SK-N-MC (cell line): ENCODE measurements at regions not wholly inside any gene's neighbourhood (a gene's known extent, or its start where the extent isn't known, plus 50 kb on each side); places are given as distances from the start of the nearest gene placed in this dataset.

Experiments used
- EZH2 ChIP-seq: fragments of 200-600 bp; sonication (generic); IDR thresholded peaks from one replicate; pipeline ENCODE4 v1.6.1; 2017; ENCODE audit warnings: antibody characterized with exemption
- POLR2AphosphoS5 ChIP-seq: IDR thresholded peaks from 2 replicates; pipeline ENCODE4 v1.6.1; 2012; ENCODE audit warnings: mild to moderate bottlenecking, low read depth, low read length, borderline replicate concordance

DNA sequence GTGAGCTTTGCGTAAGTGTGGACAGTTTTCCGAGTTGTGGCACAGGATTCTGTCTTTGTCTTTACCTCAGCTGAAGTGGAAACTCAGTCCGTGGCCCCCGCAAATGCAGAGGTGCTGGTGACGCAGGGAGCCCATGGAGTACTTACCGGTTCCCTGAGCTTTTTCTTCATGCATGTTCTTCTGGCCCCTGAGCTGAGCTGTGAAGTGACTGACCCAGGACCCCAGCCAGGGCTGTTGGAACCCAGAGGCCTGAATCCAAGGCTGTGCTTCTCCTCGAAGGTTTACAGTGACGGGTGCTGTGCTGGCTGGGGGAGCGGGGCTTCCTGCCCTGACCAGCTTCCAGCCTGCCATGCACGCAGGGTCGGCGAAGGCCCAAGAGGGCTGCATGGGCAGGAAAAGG, 223.5 kb downstream of the GLRX3 start:
- no peak for TF ChIP-seq EZH2
- no peak for TF ChIP-seq POLR2AphosphoS5
